Endothelial cell (in vitro differentiated cells): ENCODE measurements at regions not wholly inside any gene's neighbourhood (a gene's known extent, or its start where the extent isn't known, plus 50 kb on each side); places are given as distances from the start of the nearest gene placed in this dataset.
"Not testable (repeated sequence)": the region's sequence is repeated elsewhere in the genome, so short reads cannot be mapped to it uniquely, and the experiment has no call there.

Source experiments
- DNase-seq: peaks from one replicate; pipeline ENCODE4 v3.0.0; 2021; ENCODE audit warnings: low spot score
- H3K27ac Mint-ChIP-seq: one replicate; pipeline ENCODE4 v1.8.0; 2021; ENCODE audit warnings: mixed read lengths, inconsistent platforms; ENCODE audit not compliant: unreplicated experiment
- H3K27me3 Mint-ChIP-seq: one replicate; pipeline ENCODE4 v1.8.0; 2021; ENCODE audit warnings: mild to moderate bottlenecking, moderate library complexity, mixed read lengths, inconsistent platforms; ENCODE audit not compliant: unreplicated experiment
- H3K36me3 Mint-ChIP-seq: one replicate; pipeline ENCODE4 v1.8.0; 2021; ENCODE audit warnings: mild to moderate bottlenecking, low read depth, mixed read lengths, inconsistent platforms; ENCODE audit not compliant: unreplicated experiment
- H3K4me1 Mint-ChIP-seq: one replicate; pipeline ENCODE4 v1.8.0; 2021; ENCODE audit warnings: mild to moderate bottlenecking, mixed read lengths, inconsistent platforms; ENCODE audit not compliant: unreplicated experiment
- H3K4me3 Mint-ChIP-seq: one replicate; pipeline ENCODE4 v1.8.0; 2021; ENCODE audit warnings: mild to moderate bottlenecking, mixed read lengths, inconsistent platforms; ENCODE audit not compliant: unreplicated experiment
- H3K9me3 Mint-ChIP-seq: one replicate; pipeline ENCODE4 v1.8.0; 2021; ENCODE audit warnings: mixed read lengths, inconsistent platforms; ENCODE audit not compliant: unreplicated experiment
- CTCF ChIP-seq: fragments of 200-600 bp; sonication (generic); IDR thresholded peaks from one replicate; pipeline ENCODE4 v1.5.0; 2021; ENCODE audit warnings: antibody characterized with exemption; ENCODE audit not compliant: unreplicated experiment

- Mint-ChIP-seq H3K4me1 (no peaks in the 10 kb centered on the region), H3K27ac (no peak overlapping the region), H3K9me3 (no peaks in the 10 kb centered on the region), H3K36me3 (no peaks in the 10 kb centered on the region), H3K27me3 (no peaks in the 10 kb centered on the region), H3K4me3 (no peak overlapping the region)
- no peak for TF ChIP-seq CTCF
- no peak for DNase-seq
Measured at GRCh38 chr5:86452251-86452650, 165.5 kb upstream of the COX7C start.

GRCh38 chr5:86460519-86460918, 157.2 kb upstream of the COX7C start:
- Mint-ChIP-seq H3K9me3 (peaks cover 5% of the 10 kb centered on the region), H3K27ac (no peak overlapping the region), H3K36me3 (peaks cover 7% of the 10 kb centered on the region)

GRCh38 chr5:86461169-86461956, 156.4 kb upstream of the COX7C start:
- Mint-ChIP-seq H3K9me3 (peaks cover 10% of the 10 kb centered on the region), H3K4me1 (no peaks in the 10 kb centered on the region), H3K36me3 (peaks cover 11% of the 10 kb centered on the region), H3K27me3 (peaks cover 3% of the 10 kb centered on the region), H3K4me3 (no peak overlapping the region), H3K27ac (no peak overlapping the region)
- no peak for DNase-seq
- TF ChIP-seq CTCF, result no peak

More at GRCh38 chr5:86460519-86460918, 157.2 kb upstream of the COX7C start:
- DNase-seq, result no peak
- H3K4me3 Mint-ChIP-seq, result no peak overlapping the region
- peaks cover 3% of the 10 kb centered on the region for H3K27me3 Mint-ChIP-seq
- H3K4me1 Mint-ChIP-seq, result no peaks in the 10 kb centered on the region
- TF ChIP-seq CTCF, result no peak

GRCh38 chr5:86463339-86463738, 154.4 kb upstream of the COX7C start:
- TF ChIP-seq CTCF, result no peak
- Mint-ChIP-seq H3K27ac (no peak overlapping the region), H3K9me3 (peaks cover 14% of the 10 kb centered on the region), H3K27me3 (peaks cover 6% of the 10 kb centered on the region), H3K4me3 (no peak overlapping the region), H3K4me1 (no peaks in the 10 kb centered on the region), H3K36me3 (peaks cover 14% of the 10 kb centered on the region)
- DNase-seq, result no peak

GRCh38 chr5:86465052-86465838, 152.5 kb upstream of the COX7C start:
- no peak for TF ChIP-seq CTCF
- Mint-ChIP-seq H3K4me3 (no peak overlapping the region), H3K4me1 (no peaks in the 10 kb centered on the region), H3K27me3 (peaks cover 6% of the 10 kb centered on the region), H3K36me3 (peaks cover 14% of the 10 kb centered on the region), H3K27ac (no peak overlapping the region), H3K9me3 (peaks cover 14% of the 10 kb centered on the region)
- no peak for DNase-seq

GRCh38 chr5:86466721-86467120, 151.0 kb upstream of the COX7C start:
- H3K27me3 Mint-ChIP-seq, DNase-seq, H3K4me3 Mint-ChIP-seq, H3K4me1 Mint-ChIP-seq, H3K27ac Mint-ChIP-seq: not testable (repeated sequence)
- Mint-ChIP-seq H3K9me3 (peaks cover 14% of the 10 kb centered on the region), H3K36me3 (peaks cover 14% of the 10 kb centered on the region)
